ENCODE measurements at regions not wholly inside any gene's neighbourhood (a gene's known extent, or its start where the extent isn't known, plus 50 kb on each side); places are given as distances from the start of the nearest gene placed in this dataset.

DNA sequence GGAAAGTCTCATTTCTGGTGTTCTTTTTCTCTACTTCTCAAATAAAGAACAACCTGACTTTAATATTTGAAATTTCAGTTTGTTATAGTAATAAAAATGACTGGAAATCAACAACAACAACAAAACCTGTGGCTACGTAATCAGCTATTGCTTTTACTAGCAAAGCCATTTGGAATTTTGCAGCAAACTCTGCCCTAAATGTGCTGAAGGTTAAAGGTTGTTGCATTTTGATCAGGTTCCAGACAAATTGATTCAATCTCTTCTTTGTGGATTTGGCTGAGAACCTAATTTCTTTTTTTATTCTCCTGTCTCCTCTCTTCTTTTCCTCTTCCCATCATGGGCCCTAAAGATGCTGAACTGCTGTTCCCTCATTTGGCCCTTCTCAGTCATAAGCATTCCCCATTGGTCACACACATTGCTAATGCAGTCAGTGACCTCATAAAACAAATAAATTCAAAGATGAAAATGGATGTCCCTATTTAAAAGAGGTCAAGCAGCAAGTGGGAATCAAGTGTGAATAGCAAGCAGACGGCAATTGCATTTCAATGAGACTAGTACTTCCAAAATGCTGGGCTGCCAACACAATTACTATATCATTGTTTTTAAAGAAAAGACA lies 795.1 kb upstream of the CDH8 start:
- DNase-seq (ENCODE audit: low read depth) = no peak
- H3K4me3 ChIP-seq (ENCODE audit: low read depth, low read length) = no peak overlapping the region
- TF ChIP-seq, protein P1, sequence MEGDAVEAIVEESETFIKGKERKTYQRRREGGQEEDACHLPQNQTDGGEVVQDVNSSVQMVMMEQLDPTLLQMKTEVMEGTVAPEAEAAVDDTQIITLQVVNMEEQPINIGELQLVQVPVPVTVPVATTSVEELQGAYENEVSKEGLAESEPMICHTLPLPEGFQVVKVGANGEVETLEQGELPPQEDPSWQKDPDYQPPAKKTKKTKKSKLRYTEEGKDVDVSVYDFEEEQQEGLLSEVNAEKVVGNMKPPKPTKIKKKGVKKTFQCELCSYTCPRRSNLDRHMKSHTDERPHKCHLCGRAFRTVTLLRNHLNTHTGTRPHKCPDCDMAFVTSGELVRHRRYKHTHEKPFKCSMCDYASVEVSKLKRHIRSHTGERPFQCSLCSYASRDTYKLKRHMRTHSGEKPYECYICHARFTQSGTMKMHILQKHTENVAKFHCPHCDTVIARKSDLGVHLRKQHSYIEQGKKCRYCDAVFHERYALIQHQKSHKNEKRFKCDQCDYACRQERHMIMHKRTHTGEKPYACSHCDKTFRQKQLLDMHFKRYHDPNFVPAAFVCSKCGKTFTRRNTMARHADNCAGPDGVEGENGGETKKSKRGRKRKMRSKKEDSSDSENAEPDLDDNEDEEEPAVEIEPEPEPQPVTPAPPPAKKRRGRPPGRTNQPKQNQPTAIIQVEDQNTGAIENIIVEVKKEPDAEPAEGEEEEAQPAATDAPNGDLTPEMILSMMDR (IDR thresholded peaks at IDR 0.05; ENCODE audit: insufficient read depth, low read depth, low read length) = no peak

DNA sequence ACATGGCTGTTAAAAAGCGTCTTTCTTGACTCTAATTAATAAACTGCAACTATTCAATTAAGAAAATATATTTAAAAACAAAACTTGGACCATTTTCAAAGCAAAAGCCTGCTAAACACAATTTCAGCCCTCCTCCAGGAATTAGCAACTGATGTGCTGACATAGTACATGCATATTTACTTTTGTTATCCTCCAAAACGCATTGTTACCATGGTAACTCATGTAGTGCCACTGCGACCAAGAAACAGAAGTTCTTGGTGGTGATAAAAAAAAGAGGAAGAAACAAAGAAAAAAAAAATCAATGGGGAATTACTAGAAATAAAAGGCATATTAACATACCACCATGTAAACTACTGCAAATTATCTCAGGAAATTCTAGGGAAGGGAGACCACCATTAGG lies 793.4 kb upstream of the CDH8 start:
- DNase-seq (ENCODE audit: low read depth) = no peak
- TF ChIP-seq, protein P1 (IDR thresholded peaks at IDR 0.05; ENCODE audit: insufficient read depth, low read depth, low read length) = no peak
- no peak overlapping the region for H3K4me3 ChIP-seq (ENCODE audit: low read depth, low read length)

DNA sequence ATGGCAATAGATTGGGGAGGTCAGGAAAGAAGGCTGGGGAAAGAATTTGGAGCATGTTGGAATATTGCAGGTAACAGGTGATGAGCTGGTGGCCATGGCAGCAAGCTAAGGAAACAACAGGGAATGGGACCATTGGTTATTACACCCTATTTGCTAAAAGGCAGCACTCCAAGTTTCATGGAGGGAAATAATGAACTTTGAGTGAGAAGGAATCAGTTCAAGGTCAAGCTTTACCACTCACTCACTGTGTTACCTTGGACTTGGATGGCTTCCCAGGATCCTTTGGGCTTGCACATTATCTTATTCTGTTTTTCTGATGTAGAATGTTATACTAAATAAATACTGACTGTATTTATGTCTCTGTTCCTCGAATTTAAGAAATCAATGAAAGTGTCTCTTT lies 792.8 kb upstream of the CDH8 start:
- no peak for DNase-seq (ENCODE audit: low read depth)

DNA sequence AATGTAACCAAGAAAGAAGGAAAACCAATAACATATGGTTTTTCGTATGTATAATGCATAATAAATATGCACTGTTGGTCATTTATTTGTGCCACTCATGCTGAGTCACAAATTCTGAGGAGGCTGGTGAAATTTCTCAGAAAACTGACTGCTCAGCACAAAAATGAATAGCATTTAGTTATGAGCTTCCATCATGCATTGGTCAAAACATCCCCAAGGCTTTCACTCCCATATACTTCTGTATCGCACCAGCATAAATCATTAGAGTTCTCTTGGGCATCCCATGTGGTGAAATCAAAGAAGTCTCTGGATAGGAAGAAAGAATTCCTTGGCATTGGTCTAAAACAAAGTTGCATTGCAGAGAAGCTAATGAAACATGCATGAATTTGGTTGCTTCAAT lies 785.6 kb upstream of the CDH8 start:
- DNase-seq (ENCODE audit: low read depth) = no peak
- no peak overlapping the region for H3K4me3 ChIP-seq (ENCODE audit: low read depth, low read length)
- TF ChIP-seq, protein P1 (IDR thresholded peaks at IDR 0.05; ENCODE audit: insufficient read depth, low read depth, low read length) = no peak

More for the DNA sequence above, 792.8 kb upstream of the CDH8 start:
- TF ChIP-seq, protein P1 (IDR thresholded peaks at IDR 0.05; ENCODE audit: insufficient read depth, low read depth, low read length) = no peak
- no peak overlapping the region for H3K4me3 ChIP-seq (ENCODE audit: low read depth, low read length)

DNA sequence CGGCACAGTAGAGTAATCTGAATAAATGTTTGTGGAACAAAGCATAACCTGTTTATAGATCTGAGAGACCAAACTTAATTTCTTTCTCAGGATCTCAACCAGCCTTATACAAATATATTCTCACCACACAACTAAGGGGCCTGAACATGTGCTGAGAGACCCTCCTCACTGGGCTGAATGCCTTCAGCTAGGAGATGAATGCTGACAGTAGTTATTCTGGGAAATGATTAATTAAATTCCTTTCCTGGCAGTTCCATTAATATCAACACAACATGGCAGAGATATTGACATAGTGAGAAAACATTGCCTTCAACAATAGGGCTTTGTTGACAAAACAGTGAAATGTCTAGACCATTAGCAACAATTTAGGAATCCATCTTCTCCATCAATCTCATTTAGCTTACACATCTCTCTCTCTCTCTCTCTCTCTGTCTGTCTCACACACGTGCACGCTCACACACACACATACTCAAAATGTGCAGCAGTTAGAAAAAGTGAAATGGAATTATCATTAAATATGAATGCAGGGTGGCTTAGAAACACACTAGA lies 780.8 kb upstream of the CDH8 start:
- no peak for DNase-seq (ENCODE audit: low read depth)
- no peak overlapping the region for H3K4me3 ChIP-seq (ENCODE audit: low read depth, low read length)
- TF ChIP-seq, protein P1 (IDR thresholded peaks at IDR 0.05; ENCODE audit: insufficient read depth, low read depth, low read length) = no peak

DNA sequence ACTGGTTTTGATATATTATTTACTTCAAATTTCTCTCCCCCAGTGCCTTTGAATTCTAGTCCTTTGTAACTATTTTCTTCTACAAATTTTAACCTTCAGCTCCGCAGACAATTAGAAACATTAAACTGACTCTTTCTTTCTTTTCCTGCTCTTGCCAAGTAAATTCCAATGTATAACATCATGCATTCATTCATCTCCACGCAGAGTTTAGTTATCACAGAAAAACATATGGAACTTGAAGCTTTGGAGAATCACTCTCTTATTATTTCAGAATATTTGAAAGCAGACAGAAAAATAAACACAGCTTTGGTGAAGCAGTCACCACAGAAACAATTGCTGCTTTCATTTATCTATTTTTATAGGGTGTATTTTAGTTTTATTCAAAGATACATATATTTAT lies 778.7 kb upstream of the CDH8 start:
- DNase-seq (ENCODE audit: low read depth) = no peak
- H3K4me3 ChIP-seq (ENCODE audit: low read depth, low read length) = no peak overlapping the region
- TF ChIP-seq, protein P1 (IDR thresholded peaks at IDR 0.05; ENCODE audit: insufficient read depth, low read depth, low read length) = no peak

All from fibroblast of villous mesenchyme (primary cell).